Brain microvascular endothelial cell (primary cell): ENCODE measurements at regions not wholly inside any gene's neighbourhood (a gene's known extent, or its start where the extent isn't known, plus 50 kb on each side); places are given as distances from the start of the nearest gene placed in this dataset.

Experiments used
- DNase-seq: peaks from one replicate; pipeline ENCODE4 v3.0.0-alpha.2; 2020
- H3K27ac ChIP-seq: fragments of 250-450 bp; sonication (Bioruptor Pico); 2 replicates; pipeline ENCODE4 v1.5.1; 2020; ENCODE audit warnings: mild to moderate bottlenecking, moderate library complexity
- H3K27me3 ChIP-seq: fragments of 250-450 bp; sonication (Bioruptor Pico); replicated peaks from 2 replicates; pipeline ENCODE4 v1.5.1; 2020; ENCODE audit warnings: mild to moderate bottlenecking
- H3K36me3 ChIP-seq: fragments of 250-450 bp; sonication (Bioruptor Pico); replicated peaks from 2 replicates; pipeline ENCODE4 v1.5.1; 2020; ENCODE audit warnings: mild to moderate bottlenecking
- H3K4me3 ChIP-seq: 2 replicates; pipeline ENCODE4 v1.5.1; 2011; ENCODE audit warnings: low read depth, mild to moderate bottlenecking, control low read depth, low read length, moderate library complexity
- in situ Hi-C: cut with HindIII; loops from 2 replicates; pipeline ENCODE4 v1.10.0; 2017; ENCODE audit warnings: low sequenced_read_pairs, low pct_ligation_motif_present
- TF ChIP-seq, protein P1 (sequence below): IDR thresholded peaks from 2 replicates; pipeline ENCODE4 v1.5.1; 2011; ENCODE audit warnings: low read depth, mild to moderate bottlenecking, moderate library complexity, low read length, control low read depth, inconsistent platforms; ENCODE audit errors: missing control alignments

DNA sequence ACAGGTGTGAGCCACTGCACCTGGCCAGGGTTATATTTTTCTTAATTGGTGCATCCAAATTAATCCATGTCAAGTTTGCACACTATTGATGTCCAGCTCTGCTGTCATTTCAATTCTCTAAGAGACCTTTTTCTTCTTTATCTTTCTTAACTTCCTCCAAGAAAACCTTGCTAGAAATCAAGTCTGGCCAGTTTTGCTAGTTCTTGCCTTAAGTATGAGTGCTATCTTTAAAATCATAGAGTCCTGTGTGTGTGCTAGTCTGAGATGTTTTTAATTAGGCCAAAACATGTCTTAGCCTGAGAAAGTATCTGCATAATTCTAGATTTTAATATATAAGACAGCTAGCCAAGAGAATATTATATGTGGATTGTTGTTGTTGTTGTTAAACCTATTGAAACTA is 56.2 kb upstream of the SLC39A10 start:
- Histone ChIP-seq H3K36me3 (no peaks in the 10 kb centered on the region), H3K27me3 (no peaks in the 10 kb centered on the region), H3K27ac (no peak overlapping the region), H3K4me3 (no peak overlapping the region)
- in situ Hi-C loops = no loop called here
- TF ChIP-seq, protein P1, sequence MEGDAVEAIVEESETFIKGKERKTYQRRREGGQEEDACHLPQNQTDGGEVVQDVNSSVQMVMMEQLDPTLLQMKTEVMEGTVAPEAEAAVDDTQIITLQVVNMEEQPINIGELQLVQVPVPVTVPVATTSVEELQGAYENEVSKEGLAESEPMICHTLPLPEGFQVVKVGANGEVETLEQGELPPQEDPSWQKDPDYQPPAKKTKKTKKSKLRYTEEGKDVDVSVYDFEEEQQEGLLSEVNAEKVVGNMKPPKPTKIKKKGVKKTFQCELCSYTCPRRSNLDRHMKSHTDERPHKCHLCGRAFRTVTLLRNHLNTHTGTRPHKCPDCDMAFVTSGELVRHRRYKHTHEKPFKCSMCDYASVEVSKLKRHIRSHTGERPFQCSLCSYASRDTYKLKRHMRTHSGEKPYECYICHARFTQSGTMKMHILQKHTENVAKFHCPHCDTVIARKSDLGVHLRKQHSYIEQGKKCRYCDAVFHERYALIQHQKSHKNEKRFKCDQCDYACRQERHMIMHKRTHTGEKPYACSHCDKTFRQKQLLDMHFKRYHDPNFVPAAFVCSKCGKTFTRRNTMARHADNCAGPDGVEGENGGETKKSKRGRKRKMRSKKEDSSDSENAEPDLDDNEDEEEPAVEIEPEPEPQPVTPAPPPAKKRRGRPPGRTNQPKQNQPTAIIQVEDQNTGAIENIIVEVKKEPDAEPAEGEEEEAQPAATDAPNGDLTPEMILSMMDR = no peak
- no peak for DNase-seq

DNA sequence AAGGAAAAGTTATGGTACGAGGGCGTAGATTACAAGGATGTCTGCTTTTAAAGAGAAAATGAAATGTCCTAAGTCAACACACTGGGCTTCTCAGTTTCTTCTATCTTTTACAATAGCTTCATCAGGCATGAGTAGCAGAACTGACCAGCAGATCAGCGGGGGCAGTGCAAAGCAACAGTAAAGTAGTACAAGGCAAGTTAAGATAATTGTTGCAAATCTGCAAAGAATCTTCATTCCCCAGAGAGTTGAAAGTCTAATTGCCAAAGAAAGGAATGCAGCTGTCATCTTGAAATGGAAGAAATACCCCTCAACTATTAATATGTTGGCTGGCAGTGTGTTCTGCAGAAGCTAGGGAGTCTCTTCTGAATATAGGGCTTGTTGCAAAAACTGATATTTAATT is 60.2 kb upstream of the SLC39A10 start:
- DNase-seq = no peak
- in situ Hi-C loops = no loop called here

DNA sequence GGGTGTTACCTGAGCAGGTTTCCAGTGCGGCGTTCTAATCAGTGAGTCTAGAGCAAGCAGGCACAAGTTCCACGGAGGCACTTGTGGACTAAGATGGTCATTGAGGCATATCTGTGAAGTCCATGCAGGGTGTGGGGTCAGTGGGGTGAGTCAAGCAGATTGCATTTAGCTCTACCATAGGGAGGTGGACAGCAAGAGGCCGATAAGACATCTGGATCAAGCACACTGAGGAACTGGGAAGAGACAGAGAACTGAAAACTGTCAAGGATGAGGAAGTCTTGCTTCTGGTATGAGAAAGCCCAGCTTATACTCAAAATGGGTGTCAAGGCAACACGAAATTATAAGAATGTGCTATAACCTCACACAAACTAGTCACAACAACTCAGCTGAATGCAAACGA is 61.2 kb upstream of the SLC39A10 start:
- no peak for DNase-seq
- in situ Hi-C loops = no loop called here

More for the DNA sequence above, 60.2 kb upstream of the SLC39A10 start:
- no peaks in the 10 kb centered on the region for H3K36me3 ChIP-seq
- TF ChIP-seq, protein P1 = no peak
- H3K4me3 ChIP-seq = no peak overlapping the region
- no peaks in the 10 kb centered on the region for H3K27me3 ChIP-seq
- no peak overlapping the region for H3K27ac ChIP-seq

DNA sequence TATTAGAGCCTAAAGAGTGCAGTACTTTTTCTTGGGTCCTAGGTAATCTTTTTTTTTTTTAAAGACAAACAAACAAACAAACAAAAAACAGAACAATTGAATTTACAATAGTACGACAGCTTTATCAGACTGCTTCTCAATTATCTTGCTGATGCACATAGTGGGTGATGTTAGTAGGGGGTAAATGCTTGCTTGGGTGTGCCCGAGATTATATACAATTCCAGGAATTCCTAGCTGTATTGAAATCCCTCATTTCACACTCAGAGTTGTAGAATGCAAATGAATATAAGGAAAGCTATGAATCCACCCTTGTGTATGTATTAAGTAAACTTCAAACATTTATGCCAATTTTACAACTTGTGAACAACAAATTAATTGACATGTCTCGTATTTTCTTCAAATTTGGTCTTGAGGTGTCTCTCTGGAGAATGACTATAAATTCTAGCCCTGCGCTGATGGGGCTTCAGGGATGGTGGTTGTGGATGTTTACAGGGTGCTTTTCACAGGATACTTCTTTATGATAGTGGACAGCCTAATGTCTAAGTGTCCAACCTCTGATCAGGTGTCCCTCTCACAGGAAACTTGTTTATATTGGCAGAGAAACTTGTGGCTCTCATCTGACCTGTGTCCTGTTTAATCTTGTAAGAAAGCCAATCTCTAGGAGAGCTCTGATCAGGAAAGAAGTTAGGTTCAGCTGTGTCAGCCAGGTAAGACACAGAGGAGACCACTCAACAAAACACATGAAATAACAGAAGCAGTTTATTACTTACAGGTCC is 61.9 kb upstream of the SLC39A10 start:
- H3K27ac ChIP-seq = no peak overlapping the region

More for the DNA sequence above, 61.2 kb upstream of the SLC39A10 start:
- Histone ChIP-seq H3K36me3 (no peaks in the 10 kb centered on the region), H3K27ac (no peak overlapping the region), H3K4me3 (no peak overlapping the region), H3K27me3 (no peaks in the 10 kb centered on the region)
- TF ChIP-seq, protein P1 = no peak

DNA sequence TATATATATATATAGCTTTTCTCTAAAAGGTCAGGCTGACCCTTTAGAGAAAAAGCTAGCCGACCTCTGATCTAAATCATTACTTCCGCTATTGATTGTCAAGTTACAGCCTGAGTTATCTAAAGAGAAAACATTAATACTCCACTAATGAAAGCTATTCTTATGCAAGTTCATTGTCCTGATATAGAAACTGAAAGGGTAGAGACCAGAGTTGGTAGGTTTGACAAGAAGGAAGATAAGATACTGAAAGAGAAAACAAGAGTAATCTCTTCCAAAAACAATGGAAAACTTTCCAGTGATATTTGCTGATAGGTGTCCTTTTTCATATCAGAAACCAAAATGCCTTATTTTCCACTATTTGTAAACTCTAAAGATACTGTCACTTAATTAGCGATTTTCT is 62.8 kb upstream of the SLC39A10 start:
- Histone ChIP-seq H3K36me3 (no peaks in the 10 kb centered on the region), H3K27ac (no peak overlapping the region), H3K27me3 (no peaks in the 10 kb centered on the region), H3K4me3 (no peak overlapping the region)
- no peak for DNase-seq
- TF ChIP-seq, protein P1 = no peak
- in situ Hi-C loops = no loop called here

More for the DNA sequence above, 61.9 kb upstream of the SLC39A10 start:
- in situ Hi-C loops = no loop called here
- no peak for DNase-seq
- Histone ChIP-seq H3K27me3 (no peaks in the 10 kb centered on the region), H3K4me3 (no peak overlapping the region), H3K36me3 (no peaks in the 10 kb centered on the region)
- TF ChIP-seq, protein P1 = no peak

DNA sequence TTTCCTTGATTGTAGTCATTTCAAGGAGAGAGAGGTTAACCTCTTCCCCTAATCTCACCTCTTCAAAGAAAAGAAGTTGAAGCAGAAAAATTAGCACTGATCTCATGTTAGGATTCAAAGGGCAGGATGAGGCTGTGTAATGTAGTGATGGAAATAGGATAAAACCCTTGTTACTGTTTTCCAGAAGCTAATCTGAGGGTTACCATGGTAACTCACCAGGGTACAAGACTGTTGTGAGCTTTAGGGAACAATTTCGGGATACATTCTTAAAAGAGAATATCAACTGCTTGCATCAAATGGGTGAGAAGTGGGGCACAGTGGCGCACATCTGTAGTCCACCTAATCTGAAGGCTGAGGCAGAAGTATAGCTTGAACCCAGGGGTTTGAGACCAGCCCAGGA is 64.9 kb upstream of the SLC39A10 start:
- DNase-seq = no peak
- in situ Hi-C loops = no loop called here
- no peak overlapping the region for H3K27ac ChIP-seq
- TF ChIP-seq, protein P1 = no peak
- no peak overlapping the region for H3K4me3 ChIP-seq
- H3K27me3 ChIP-seq = no peaks in the 10 kb centered on the region
- no peaks in the 10 kb centered on the region for H3K36me3 ChIP-seq
